ENCODE measurements at regions not wholly inside any gene's neighbourhood (a gene's known extent, or its start where the extent isn't known, plus 50 kb on each side); places are given as distances from the start of the nearest gene placed in this dataset.

GRCh38 chr21:35824136-35824535 lies 236.2 kb downstream of the SETD4 start:
- Mint-ChIP-seq H3K9me3 (ENCODE audit: unreplicated experiment) (no peaks in the 10 kb centered on the region), H3K36me3 (ENCODE audit: unreplicated experiment) (no peaks in the 10 kb centered on the region), H3K4me1 (ENCODE audit: low read depth, unreplicated experiment) (no peaks in the 10 kb centered on the region), H3K27ac (ENCODE audit: unreplicated experiment) (no peak overlapping the region), H3K27me3 (ENCODE audit: unreplicated experiment) (peaks cover 5% of the 10 kb centered on the region), H3K4me3 (ENCODE audit: unreplicated experiment) (no peak overlapping the region)
- no peak for DNase-seq
- TF ChIP-seq CTCF (IDR thresholded peaks at IDR 0.05; ENCODE audit: partially characterized antibody, unreplicated experiment): no peak

GRCh38 chr21:35819134-35819533 lies 241.2 kb downstream of the SETD4 start:
- Mint-ChIP-seq H3K4me3 (ENCODE audit: unreplicated experiment) (no peak overlapping the region), H3K27me3 (ENCODE audit: unreplicated experiment) (peaks cover 2% of the 10 kb centered on the region), H3K27ac (ENCODE audit: unreplicated experiment) (no peak overlapping the region), H3K9me3 (ENCODE audit: unreplicated experiment) (no peaks in the 10 kb centered on the region), H3K36me3 (ENCODE audit: unreplicated experiment) (no peaks in the 10 kb centered on the region), H3K4me1 (ENCODE audit: low read depth, unreplicated experiment) (no peaks in the 10 kb centered on the region)
- DNase-seq: no peak
- TF ChIP-seq CTCF (IDR thresholded peaks at IDR 0.05; ENCODE audit: partially characterized antibody, unreplicated experiment): no peak

GRCh38 chr21:35818597-35818996 lies 241.7 kb downstream of the SETD4 start:
- Mint-ChIP-seq H3K36me3 (ENCODE audit: unreplicated experiment) (no peaks in the 10 kb centered on the region), H3K27me3 (ENCODE audit: unreplicated experiment) (peaks cover 2% of the 10 kb centered on the region), H3K4me3 (ENCODE audit: unreplicated experiment) (no peak overlapping the region), H3K27ac (ENCODE audit: unreplicated experiment) (no peak overlapping the region), H3K4me1 (ENCODE audit: low read depth, unreplicated experiment) (no peaks in the 10 kb centered on the region), H3K9me3 (ENCODE audit: unreplicated experiment) (no peaks in the 10 kb centered on the region)
- no peak for DNase-seq
- no peak for TF ChIP-seq CTCF (IDR thresholded peaks at IDR 0.05; ENCODE audit: partially characterized antibody, unreplicated experiment)

DNA sequence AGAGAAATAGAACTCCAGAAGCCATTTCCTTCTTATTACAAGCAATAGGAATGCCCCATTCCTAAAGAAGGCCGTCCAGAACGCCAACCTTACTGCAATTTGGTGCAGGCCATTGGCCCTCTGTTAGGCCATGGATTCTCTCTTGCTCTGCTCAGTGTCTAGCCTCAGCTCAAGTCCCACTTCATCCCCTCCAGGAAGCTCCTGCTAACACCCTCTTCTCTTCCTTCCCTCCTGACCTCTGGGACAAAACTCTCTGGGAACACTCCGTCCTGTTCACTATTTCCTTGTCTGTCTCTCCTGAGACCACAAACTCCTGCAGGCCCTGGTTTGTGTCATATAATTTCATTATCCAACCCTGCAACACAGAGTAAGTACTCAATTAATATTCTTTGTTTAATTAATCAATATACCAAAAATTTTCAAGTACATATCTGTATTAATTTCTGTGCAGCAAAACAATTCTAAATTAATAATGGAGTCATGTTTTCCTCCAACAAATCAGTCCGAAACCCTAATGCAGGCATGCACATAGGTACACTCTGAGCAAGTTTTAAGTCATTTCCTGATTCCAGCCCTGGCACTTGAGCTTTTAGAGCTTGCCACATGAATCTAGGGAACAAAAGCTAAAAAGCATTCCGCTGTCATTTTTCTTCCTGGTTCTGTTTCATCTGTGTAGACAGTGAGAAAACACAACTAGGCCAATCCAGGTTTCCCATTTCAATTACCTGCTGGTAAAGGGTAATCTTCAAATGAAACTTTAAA lies 245.3 kb downstream of the SETD4 start:
- no peak overlapping the region for H3K27ac Mint-ChIP-seq (ENCODE audit: unreplicated experiment)
- no peaks in the 10 kb centered on the region for H3K36me3 Mint-ChIP-seq (ENCODE audit: unreplicated experiment)
- DNase-seq: no peak
- TF ChIP-seq CTCF (IDR thresholded peaks at IDR 0.05; ENCODE audit: partially characterized antibody, unreplicated experiment): no peak
- no peak overlapping the region for H3K4me3 Mint-ChIP-seq (ENCODE audit: unreplicated experiment)
- peaks cover 4% of the 10 kb centered on the region for H3K27me3 Mint-ChIP-seq (ENCODE audit: unreplicated experiment)
- no peaks in the 10 kb centered on the region for H3K9me3 Mint-ChIP-seq (ENCODE audit: unreplicated experiment)
- H3K4me1 Mint-ChIP-seq (ENCODE audit: low read depth, unreplicated experiment): no peaks in the 10 kb centered on the region

- no peak for DNase-seq
- Mint-ChIP-seq H3K27ac (ENCODE audit: unreplicated experiment) (no peak overlapping the region), H3K4me3 (ENCODE audit: unreplicated experiment) (no peak overlapping the region), H3K36me3 (ENCODE audit: unreplicated experiment) (no peaks in the 10 kb centered on the region), H3K4me1 (ENCODE audit: low read depth, unreplicated experiment) (peaks cover 6% of the 10 kb centered on the region), H3K9me3 (ENCODE audit: unreplicated experiment) (no peaks in the 10 kb centered on the region), H3K27me3 (ENCODE audit: unreplicated experiment) (peaks cover 4% of the 10 kb centered on the region)
- TF ChIP-seq CTCF (IDR thresholded peaks at IDR 0.05; ENCODE audit: partially characterized antibody, unreplicated experiment): no peak
Observed at GRCh38 chr21:35812679-35813078, 247.6 kb downstream of the SETD4 start.
